ENCODE measurements at regions not wholly inside any gene's neighbourhood (a gene's known extent, or its start where the extent isn't known, plus 50 kb on each side); places are given as distances from the start of the nearest gene placed in this dataset.
"Not testable (repeated sequence)": the region's sequence is repeated elsewhere in the genome, so short reads cannot be mapped to it uniquely, and the experiment has no call there.

GRCh38 chr12:42030588-42030987, 114.1 kb downstream of the GXYLT1 start:
- DNase-seq = no peak

- no peak for DNase-seq
These were observed 117.1 kb downstream of the GXYLT1 start for GRCh38 chr12:42027546-42027945.

GRCh38 chr12:42024495-42024830, 120.2 kb downstream of the GXYLT1 start:
- no peak for DNase-seq

GRCh38 chr12:42023733-42024494, 120.8 kb downstream of the GXYLT1 start:
- DNase-seq = peak; percentile 88

DNA sequence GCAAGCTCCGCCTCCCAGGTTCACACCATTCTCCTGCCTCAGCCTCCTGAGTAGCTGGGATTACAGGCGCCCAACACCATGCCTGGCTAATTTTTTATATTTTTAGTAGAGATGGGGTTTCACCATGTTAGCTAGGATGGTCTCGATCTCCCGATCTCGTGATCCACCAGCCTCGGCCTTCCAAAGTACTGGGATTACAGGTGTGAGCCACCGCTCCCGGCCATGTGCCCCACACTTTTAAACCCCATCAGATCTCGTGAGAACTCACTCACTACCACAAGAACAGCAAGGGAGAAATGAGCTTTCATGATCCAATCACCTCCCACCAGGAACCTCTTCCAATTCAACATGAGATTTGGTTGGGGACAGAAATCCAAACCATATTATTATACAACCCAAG, 122.7 kb downstream of the GXYLT1 start:
- DNase-seq = not testable (repeated sequence)

DNA sequence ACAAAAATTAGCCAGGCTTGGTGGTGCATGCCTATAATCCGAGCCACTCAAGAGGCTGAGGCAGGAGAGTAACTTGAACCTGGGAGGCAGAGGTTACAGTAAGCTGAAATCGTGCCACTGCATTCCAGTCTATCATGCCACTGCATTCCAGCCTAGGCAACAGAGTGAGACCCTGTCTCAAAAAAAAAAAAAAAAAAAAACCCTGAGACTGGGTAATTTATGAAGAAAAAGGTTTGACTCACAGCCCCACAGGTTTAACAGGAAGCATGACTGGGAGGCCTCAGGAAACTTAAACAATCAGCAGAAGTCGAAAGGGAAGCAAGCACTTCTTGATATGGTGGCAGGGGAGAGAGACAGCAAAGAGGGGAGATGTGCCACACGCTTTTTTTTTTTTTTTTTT, 123.2 kb downstream of the GXYLT1 start:
- no peak for DNase-seq

DNA sequence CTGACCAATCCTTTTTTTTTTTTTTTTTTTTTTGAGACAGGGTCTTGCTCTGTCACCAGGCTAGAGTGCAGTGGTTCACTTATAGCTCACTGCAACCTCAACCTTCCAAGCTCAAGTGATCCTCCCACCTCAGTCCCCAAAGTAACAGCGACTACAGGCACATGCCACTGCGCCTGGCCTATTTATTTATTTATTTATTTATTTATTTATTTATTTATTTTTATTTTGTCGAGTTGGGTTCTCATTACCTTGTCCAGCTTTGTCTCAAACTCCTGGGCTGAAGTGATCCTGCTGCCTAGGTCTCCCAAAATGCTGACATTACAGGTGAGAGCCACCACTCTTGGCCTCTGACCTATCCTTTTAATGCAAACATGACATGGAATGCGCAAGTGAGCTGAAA, 124.4 kb downstream of the GXYLT1 start:
- DNase-seq = no peak

GRCh38 chr12:42019746-42020145, 124.9 kb downstream of the GXYLT1 start:
- DNase-seq = no peak

GRCh38 chr12:42017051-42017450, 127.6 kb downstream of the GXYLT1 start:
- no peak for DNase-seq

GRCh38 chr12:42015051-42015461, 129.6 kb downstream of the GXYLT1 start:
- DNase-seq = no peak

DNA sequence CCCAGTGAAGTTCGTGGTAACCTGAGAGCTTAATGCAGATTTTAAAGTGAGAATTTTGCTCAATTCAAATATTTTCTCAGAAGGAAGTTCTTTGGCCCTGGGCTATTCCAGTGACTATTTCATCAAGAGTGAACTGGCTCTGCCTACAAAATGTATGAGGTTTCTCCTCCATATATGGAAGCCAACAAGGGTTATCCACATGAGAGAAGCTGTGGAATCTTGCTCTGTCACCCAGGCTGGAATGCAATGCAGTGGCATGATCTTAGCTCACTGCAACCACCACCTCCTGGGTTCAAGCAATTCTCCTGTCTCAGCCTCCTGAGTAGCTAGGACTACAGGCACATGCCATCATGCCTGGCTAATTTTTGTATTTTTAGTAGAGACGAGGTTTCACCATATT, 132.2 kb downstream of the GXYLT1 start:
- DNase-seq = not testable (repeated sequence)

- DNase-seq = no peak
These were observed 134.0 kb downstream of the GXYLT1 start for GRCh38 chr12:42010715-42011114.

- DNase-seq = no peak
These were observed 134.4 kb downstream of the GXYLT1 start for GRCh38 chr12:42010257-42010656.

DNA sequence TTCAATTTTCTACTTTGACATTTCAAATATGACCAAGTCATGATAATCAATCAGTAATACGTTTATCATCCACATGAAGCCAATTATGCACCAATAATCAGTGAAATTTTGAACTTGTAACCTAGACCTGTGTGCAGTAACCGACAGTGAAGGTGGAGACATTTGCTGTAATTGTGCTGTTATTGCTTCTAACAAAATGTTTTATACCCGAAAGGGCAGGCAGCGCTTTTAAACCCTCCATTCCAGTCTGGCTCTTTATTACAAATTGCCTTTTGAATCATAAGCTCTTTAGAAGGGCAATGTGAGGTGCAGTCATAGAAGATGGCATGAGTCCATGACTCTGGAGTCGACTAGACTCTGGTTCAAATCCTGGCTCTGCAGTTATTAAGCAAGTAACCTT, 135.7 kb downstream of the GXYLT1 start:
- DNase-seq = no peak

- no peak for DNase-seq
These were observed 141.6 kb downstream of the GXYLT1 start for GRCh38 chr12:42003031-42003430.

DNA sequence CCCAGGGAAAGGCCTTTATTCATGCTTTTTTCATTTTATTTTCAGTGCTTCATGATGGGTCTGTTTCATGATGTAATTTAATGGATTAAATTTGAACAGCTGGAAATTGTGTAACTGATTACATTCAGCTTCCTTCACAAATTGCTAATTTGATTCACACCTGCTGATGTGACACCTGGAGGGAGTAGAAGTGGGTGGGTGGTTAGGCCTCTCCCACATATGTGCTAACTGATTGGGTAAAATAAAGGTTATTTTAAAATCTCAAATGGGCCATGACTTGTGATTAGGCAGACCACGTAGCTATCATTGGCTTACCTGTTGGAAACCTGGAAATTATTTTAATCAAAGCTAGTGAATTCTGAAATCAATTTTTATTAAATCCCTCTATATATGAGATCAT, 142.1 kb downstream of the GXYLT1 start:
- no peak for DNase-seq

DNA sequence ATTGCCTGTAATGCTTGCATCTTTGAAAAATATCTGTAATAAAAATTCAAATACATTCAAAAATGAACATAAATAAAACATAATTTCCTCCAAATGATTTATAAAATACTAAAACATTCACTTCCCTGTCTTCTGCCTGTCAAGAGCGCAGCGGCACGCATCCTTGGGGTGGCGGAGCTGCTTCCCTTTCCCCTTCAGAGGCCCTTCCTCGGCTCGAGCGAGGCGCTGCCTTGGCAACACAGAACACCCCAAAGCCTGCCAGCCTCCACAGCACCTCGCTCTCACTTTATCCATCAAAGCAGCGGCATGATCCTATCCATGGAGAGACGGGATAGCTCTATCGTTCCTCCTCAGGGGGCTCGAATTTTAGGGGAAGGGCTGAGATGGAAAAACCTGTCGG, 146.2 kb downstream of the GXYLT1 start:
- DNase-seq = no peak

GRCh38 chr12:41993283-41993682, 151.4 kb downstream of the GXYLT1 start:
- no peak for DNase-seq

- no peak for DNase-seq
These were observed 151.9 kb downstream of the GXYLT1 start for GRCh38 chr12:41992692-41993215.

DNA sequence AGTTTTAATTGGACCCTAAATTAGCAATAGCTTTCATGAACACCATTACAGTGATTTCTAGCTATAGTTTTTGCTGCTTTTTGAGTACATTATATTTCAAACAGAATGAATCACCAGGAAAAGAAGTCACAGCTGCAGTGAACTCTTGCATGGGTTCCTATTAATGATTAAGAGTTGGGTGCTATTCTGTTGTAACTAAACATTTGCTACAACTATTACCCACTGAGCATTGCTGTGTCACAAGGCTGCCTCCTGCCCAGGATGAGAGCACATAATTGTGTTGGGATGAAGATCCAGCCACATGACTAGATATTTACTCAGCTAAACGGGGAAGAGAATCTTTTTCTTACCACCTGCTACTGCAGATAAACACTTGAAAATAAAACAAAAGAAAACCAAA, 152.7 kb downstream of the GXYLT1 start:
- DNase-seq = no peak

- no peak for DNase-seq
These were observed 156.0 kb downstream of the GXYLT1 start for GRCh38 chr12:41988715-41989114.

- not testable (repeated sequence) for DNase-seq
These were observed 158.2 kb downstream of the GXYLT1 start for GRCh38 chr12:41986513-41986912.

DNA sequence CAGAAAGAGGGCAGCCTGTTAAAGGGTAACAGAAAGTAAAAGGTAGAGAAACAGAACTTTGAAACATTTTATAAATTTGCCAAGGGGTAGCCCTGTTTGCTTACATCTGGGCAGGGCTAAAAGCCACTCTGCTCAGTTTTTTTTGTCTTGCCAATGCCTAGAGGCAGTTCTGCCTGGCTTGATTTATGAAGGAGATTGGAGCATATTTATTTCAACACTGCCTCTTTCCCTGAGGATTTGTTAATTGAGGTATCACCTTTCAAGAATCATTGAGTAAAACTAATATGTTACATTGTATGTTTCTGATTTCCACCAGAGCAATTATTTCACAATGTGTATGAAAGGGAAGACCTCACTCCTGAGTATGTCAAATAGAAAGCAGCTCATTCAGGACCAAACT, 160.8 kb downstream of the GXYLT1 start:
- DNase-seq = no peak

DNA sequence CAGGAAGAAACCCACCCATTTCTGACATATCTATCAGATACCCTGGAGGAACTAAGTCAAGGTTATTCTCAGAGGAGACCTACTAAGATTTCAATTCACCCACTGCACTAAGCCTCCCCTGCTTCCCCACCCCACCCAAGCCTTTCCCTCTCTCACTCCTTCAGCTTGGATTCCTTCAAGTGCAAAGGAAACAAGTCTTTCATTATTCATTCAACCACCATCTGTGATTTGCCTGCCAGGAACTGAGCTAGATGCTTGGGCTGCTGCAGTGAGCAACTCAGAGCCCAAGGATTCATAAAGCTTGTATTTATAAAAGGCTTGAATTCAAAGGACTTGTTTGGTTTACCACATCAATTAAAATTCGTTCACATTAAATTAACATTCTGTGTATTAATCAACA, 161.3 kb downstream of the GXYLT1 start:
- DNase-seq = no peak

- DNase-seq = no peak
These were observed 162.9 kb downstream of the GXYLT1 start for GRCh38 chr12:41981758-41982157.
